Keratinocyte (primary cell): ENCODE measurements at regions not wholly inside any gene's neighbourhood (a gene's known extent, or its start where the extent isn't known, plus 50 kb on each side); places are given as distances from the start of the nearest gene placed in this dataset.

Experiments
- DNase-seq: peaks from one replicate; pipeline ENCODE4 v3.0.0-alpha.2; 2011; ENCODE audit warnings: low read depth, missing footprints, low spot score
- FAIRE-seq: peaks from 2 replicates; lab custom pipeline; 2011; peaks lifted over from hg19 to GRCh38; lab: Jason Lieb, UNC
- H2AFZ ChIP-seq: 2 replicates; pipeline ENCODE4 v1.6.0; 2012; ENCODE audit warnings: low read length, control low read depth, inconsistent platforms; ENCODE audit not compliant: control insufficient read depth
- H3K27ac ChIP-seq: 2 replicates; pipeline ENCODE4 v1.5.1; 2011; ENCODE audit warnings: low read length; ENCODE audit not compliant: control insufficient read depth, insufficient read depth
- H3K27me3 ChIP-seq: 3 replicates; pipeline ENCODE4 v1.6.0; 2011; ENCODE audit warnings: low read length; ENCODE audit not compliant: control insufficient read depth, insufficient read depth; ENCODE audit errors: extremely low read depth
- H3K36me3 ChIP-seq, 2 experiments: 2 replicates in 1 of 2; 3 replicates in 1 of 2; pipeline ENCODE4 v1.5.1; 2011; ENCODE audit warnings: low read length in 2 of 2, mild to moderate bottlenecking in 1 of 2; ENCODE audit not compliant: control insufficient read depth in 2 of 2, insufficient read depth in 2 of 2; ENCODE audit errors: extremely low read depth in 1 of 2
- H3K4me1 ChIP-seq: 3 replicates; pipeline ENCODE4 v1.5.1; 2011; ENCODE audit warnings: low read length; ENCODE audit not compliant: control insufficient read depth, insufficient read depth; ENCODE audit errors: extremely low read depth
- H3K4me2 ChIP-seq: 3 replicates; pipeline ENCODE4 v1.6.0; 2011; ENCODE audit warnings: low read depth, low read length; ENCODE audit not compliant: control insufficient read depth, insufficient read depth; ENCODE audit errors: extremely low read depth
- H3K4me3 ChIP-seq, 3 experiments: fragments of 200-600 bp in 1 of 3; sonication (generic) in 1 of 3; 2 replicates in 2 of 3; 3 replicates in 1 of 3; pipeline ENCODE4 v1.5.1; 2011 to 2016; ENCODE audit warnings: low read length in 3 of 3, mild to moderate bottlenecking in 3 of 3, control low read depth in 2 of 3, inconsistent platforms in 1 of 3, low read depth in 1 of 3, mixed read lengths in 1 of 3, mixed run types in 1 of 3, moderate library complexity in 1 of 3; ENCODE audit not compliant: control insufficient read depth in 2 of 3, insufficient read depth in 2 of 3; ENCODE audit errors: extremely low read depth in 1 of 3
- H3K79me2 ChIP-seq: 2 replicates; pipeline ENCODE4 v1.6.0; 2012; ENCODE audit warnings: low read length; ENCODE audit not compliant: control insufficient read depth, insufficient read depth
- H3K9ac ChIP-seq: 3 replicates; pipeline ENCODE4 v1.6.0; 2011; ENCODE audit warnings: low read length; ENCODE audit not compliant: control insufficient read depth, insufficient read depth; ENCODE audit errors: extremely low read depth
- H3K9me1 ChIP-seq: 3 replicates; pipeline ENCODE4 v1.6.0; 2011; ENCODE audit warnings: low read length; ENCODE audit not compliant: control insufficient read depth, insufficient read depth; ENCODE audit errors: extremely low read depth
- H3K9me3 ChIP-seq: 2 replicates; pipeline ENCODE4 v1.5.1; 2012; ENCODE audit warnings: low read depth, low read length; ENCODE audit not compliant: control insufficient read depth
- H4K20me1 ChIP-seq: 3 replicates; pipeline ENCODE4 v1.6.0; 2011; ENCODE audit warnings: low read length; ENCODE audit not compliant: control insufficient read depth, insufficient read depth; ENCODE audit errors: extremely low read depth
- CTCF ChIP-seq, 3 experiments: IDR thresholded peaks in 1 of 3; conservative IDR thresholded peaks in 1 of 3; optimal IDR thresholded peaks in 1 of 3; 2 replicates in 2 of 3; 3 replicates in 1 of 3; pipeline versions ENCODE3 to v1.5.1; 2011; ENCODE audit warnings: low read length in 3 of 3, mild to moderate bottlenecking in 3 of 3, moderate library complexity in 2 of 3, control low read depth in 1 of 3, inconsistent platforms in 1 of 3; ENCODE audit not compliant: insufficient read depth in 2 of 3; ENCODE audit errors: extremely low read depth in 1 of 3
- EZH2 ChIP-seq: IDR thresholded peaks from one replicate; pipeline ENCODE4 v1.6.1; 2012; ENCODE audit warnings: inconsistent platforms, mild to moderate bottlenecking, low read length, moderate library complexity
- dilution Hi-C: fragments of 300-500 bp; cut with MboI; formaldehyde crosslinking; loops from one replicate; pipeline ENCODE4 v1.7.0; 2020; ENCODE audit warnings: low sequenced_read_pairs; ENCODE audit not compliant: extremely low pct_ligation_motif_present

- Histone ChIP-seq H4K20me1 (no peaks in the 10 kb centered on the region), H3K9ac (no peak overlapping the region), H3K4me1 (no peaks in the 10 kb centered on the region), H3K9me3 (no peaks in the 10 kb centered on the region), H2AFZ (no peak overlapping the region), H3K9me1 (no peaks in the 10 kb centered on the region), H3K79me2 (no peaks in the 10 kb centered on the region), H3K4me2 (no peak overlapping the region), H3K36me3 (no peaks in the 10 kb centered on the region), H3K27ac (no peak overlapping the region), H3K27me3 (no peaks in the 10 kb centered on the region), H3K4me3 (no peak overlapping the region)
- TF ChIP-seq EZH2 = no peak
- DNase-seq = no peak
- no peak for FAIRE-seq
- dilution Hi-C loops = no loop called here
Observed at GRCh38 chr15:77688693-77689092, 56.0 kb upstream of the LINGO1 start.

DNA sequence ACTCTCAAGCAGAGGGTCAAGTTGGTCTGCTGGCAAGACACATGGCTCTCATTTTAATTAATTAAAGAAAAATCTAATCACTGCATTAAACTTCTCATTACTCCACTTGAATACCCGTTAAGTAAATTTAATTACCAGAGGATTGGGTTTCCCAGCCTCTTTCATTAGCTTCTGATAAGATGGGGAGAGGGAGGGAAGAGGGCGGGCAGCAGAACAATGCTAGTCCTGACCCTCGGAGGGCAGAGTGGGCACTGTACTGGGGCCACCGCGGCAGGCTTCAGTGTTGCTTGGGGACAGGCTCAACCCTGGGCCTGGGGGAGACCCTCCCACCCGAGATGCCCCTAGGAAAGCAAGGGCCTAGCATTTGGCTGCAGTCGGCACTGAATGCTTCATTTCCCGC lies 55.6 kb upstream of the LINGO1 start:
- Histone ChIP-seq H3K9me3 (no peaks in the 10 kb centered on the region), H3K9me1 (no peaks in the 10 kb centered on the region), H3K9ac (no peak overlapping the region), H3K27me3 (no peaks in the 10 kb centered on the region), H4K20me1 (no peaks in the 10 kb centered on the region), H3K79me2 (no peaks in the 10 kb centered on the region), H3K4me2 (no peak overlapping the region), H3K27ac (no peak overlapping the region), H2AFZ (no peak overlapping the region), H3K4me3 (no peak overlapping the region), H3K4me1 (no peaks in the 10 kb centered on the region), H3K36me3 (no peaks in the 10 kb centered on the region)
- FAIRE-seq = no peak
- TF ChIP-seq EZH2 = no peak
- no peak for TF ChIP-seq CTCF (optimal IDR thresholded peaks at IDR 0.05 in 1 of 3, IDR thresholded peaks at IDR 0.05 in 1 of 3, conservative IDR thresholded peaks at IDR 0.05 in 1 of 3; ENCODE audit: extremely low read depth in 1 of 3, insufficient read depth in 2 of 3, low read length in 3 of 3)
- dilution Hi-C loops = no loop called here
- no peak for DNase-seq

DNA sequence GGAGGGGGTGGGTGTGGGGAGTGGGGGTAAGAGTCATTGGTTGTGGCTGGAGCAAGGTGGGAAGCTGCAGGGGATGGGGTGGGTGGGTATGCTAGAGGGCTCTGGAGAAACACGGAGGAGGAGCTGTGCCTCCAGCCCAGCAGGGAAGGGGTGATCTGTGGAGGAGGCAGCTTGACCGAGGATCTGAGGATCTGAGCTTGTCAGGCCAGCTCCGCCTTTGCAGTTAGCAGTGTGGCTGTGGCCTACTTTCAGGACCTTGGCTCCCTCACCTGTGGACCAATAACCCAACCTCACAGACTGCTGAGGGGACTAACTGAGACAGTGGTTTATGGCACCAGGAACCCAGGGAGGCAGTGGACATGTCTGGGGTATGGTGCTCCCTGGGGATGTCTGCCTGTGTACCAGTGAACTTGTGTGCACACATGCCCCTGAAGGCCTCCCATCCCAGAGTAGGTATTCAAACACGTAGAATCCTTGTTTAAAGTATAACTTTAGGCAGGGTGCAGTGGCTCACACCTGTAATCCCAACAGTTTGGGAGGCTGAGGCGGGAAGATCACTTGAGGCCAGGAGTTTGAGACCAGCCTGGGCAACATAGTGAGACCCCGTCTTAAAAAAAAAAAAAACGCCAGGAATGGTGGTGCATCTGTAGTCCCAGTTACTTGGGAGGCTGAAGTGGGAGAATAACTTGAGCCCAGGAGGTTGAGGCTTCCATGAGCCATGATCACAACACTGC lies 52.5 kb upstream of the LINGO1 start:
- H3K9me1 ChIP-seq = no peaks in the 10 kb centered on the region
- DNase-seq = no peak
- H4K20me1 ChIP-seq = no peaks in the 10 kb centered on the region
- no peak overlapping the region for H3K4me3 ChIP-seq
- H3K9me3 ChIP-seq = no peaks in the 10 kb centered on the region
- no peaks in the 10 kb centered on the region for H3K36me3 ChIP-seq
- no peak overlapping the region for H3K9ac ChIP-seq
- no peak for FAIRE-seq
- no peak overlapping the region for H3K4me2 ChIP-seq
- H3K27me3 ChIP-seq = peaks cover 3% of the 10 kb centered on the region
- no peaks in the 10 kb centered on the region for H3K4me1 ChIP-seq
- TF ChIP-seq CTCF (optimal IDR thresholded peaks at IDR 0.05 in 1 of 3, IDR thresholded peaks at IDR 0.05 in 1 of 3, conservative IDR thresholded peaks at IDR 0.05 in 1 of 3; ENCODE audit: extremely low read depth in 1 of 3, insufficient read depth in 2 of 3, low read length in 3 of 3) = no peak
- no peak for TF ChIP-seq EZH2
- no peak overlapping the region for H2AFZ ChIP-seq
- H3K27ac ChIP-seq = no peak overlapping the region
- dilution Hi-C loops = no loop called here
- H3K79me2 ChIP-seq = no peaks in the 10 kb centered on the region
